ENCODE measurements at regions not wholly inside any gene's neighbourhood (a gene's known extent, or its start where the extent isn't known, plus 50 kb on each side); places are given as distances from the start of the nearest gene placed in this dataset.

GRCh38 chr4:154953691-154954090 is 172.6 kb downstream of the RBM46 start:
- TF ChIP-seq, protein P1, sequence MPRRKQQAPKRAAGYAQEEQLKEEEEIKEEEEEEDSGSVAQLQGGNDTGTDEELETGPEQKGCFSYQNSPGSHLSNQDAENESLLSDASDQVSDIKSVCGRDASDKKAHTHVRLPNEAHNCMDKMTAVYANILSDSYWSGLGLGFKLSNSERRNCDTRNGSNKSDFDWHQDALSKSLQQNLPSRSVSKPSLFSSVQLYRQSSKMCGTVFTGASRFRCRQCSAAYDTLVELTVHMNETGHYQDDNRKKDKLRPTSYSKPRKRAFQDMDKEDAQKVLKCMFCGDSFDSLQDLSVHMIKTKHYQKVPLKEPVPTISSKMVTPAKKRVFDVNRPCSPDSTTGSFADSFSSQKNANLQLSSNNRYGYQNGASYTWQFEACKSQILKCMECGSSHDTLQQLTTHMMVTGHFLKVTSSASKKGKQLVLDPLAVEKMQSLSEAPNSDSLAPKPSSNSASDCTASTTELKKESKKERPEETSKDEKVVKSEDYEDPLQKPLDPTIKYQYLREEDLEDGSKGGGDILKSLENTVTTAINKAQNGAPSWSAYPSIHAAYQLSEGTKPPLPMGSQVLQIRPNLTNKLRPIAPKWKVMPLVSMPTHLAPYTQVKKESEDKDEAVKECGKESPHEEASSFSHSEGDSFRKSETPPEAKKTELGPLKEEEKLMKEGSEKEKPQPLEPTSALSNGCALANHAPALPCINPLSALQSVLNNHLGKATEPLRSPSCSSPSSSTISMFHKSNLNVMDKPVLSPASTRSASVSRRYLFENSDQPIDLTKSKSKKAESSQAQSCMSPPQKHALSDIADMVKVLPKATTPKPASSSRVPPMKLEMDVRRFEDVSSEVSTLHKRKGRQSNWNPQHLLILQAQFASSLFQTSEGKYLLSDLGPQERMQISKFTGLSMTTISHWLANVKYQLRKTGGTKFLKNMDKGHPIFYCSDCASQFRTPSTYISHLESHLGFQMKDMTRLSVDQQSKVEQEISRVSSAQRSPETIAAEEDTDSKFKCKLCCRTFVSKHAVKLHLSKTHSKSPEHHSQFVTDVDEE (CRISPR knock-in tag; IDR thresholded peaks at IDR 0.05) = no peak
- TF ChIP-seq ZFP3 (CRISPR knock-in tag; IDR thresholded peaks at IDR 0.05) = no peak
- no peak for ATAC-seq

GRCh38 chr4:154954117-154954516 is 173.0 kb downstream of the RBM46 start:
- no peak for ATAC-seq
- no peak for TF ChIP-seq GLIS3 (CRISPR knock-in tag; IDR thresholded peaks at IDR 0.05)
- TF ChIP-seq POU6F1 (CRISPR knock-in tag; IDR thresholded peaks at IDR 0.05; ENCODE audit: borderline replicate concordance, low read depth) = no peak
- TF ChIP-seq CSDC2 (CRISPR knock-in tag; IDR thresholded peaks at IDR 0.05) = no peak
- no peak for TF ChIP-seq TOX (CRISPR knock-in tag; IDR thresholded peaks at IDR 0.05; ENCODE audit: borderline replicate concordance)

DNA sequence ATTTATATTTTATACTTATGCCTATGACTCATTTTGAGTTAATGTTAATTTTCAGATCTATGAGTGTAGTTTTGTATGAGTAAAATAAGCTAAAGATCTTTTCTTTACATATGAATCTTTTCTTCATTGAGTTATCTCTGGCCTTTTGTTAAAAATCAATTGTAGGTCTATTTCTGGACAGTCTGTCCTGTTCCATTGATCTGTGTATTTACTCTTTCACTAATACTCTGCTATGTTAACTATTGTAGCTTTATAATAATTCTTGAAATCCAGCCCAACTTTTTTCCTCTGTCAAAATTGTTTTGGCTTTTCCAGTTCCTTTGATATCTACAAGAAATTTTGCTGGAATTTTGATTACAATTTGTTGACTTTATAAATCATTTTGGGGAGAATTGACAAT is 177.0 kb downstream of the RBM46 start:
- no peak for ATAC-seq
- TF ChIP-seq ISL1 (CRISPR knock-in tag; IDR thresholded peaks at IDR 0.05) (no peak), CREB5 (CRISPR knock-in tag; IDR thresholded peaks at IDR 0.05; ENCODE audit: low read depth) (no peak), ZC3H10 (CRISPR knock-in tag; IDR thresholded peaks at IDR 0.05) (no peak), RARB (CRISPR knock-in tag; IDR thresholded peaks at IDR 0.05) (no peak), ZNF565 (CRISPR knock-in tag; conservative IDR thresholded peaks at IDR 0.05; ENCODE audit: low read depth) (no peak), PPARA (CRISPR knock-in tag; IDR thresholded peaks at IDR 0.05; ENCODE audit: borderline replicate concordance) (no peak), SNAI2 (CRISPR knock-in tag; IDR thresholded peaks at IDR 0.05) (no peak), OSR1 (CRISPR knock-in tag; IDR thresholded peaks at IDR 0.05) (no peak)

DNA sequence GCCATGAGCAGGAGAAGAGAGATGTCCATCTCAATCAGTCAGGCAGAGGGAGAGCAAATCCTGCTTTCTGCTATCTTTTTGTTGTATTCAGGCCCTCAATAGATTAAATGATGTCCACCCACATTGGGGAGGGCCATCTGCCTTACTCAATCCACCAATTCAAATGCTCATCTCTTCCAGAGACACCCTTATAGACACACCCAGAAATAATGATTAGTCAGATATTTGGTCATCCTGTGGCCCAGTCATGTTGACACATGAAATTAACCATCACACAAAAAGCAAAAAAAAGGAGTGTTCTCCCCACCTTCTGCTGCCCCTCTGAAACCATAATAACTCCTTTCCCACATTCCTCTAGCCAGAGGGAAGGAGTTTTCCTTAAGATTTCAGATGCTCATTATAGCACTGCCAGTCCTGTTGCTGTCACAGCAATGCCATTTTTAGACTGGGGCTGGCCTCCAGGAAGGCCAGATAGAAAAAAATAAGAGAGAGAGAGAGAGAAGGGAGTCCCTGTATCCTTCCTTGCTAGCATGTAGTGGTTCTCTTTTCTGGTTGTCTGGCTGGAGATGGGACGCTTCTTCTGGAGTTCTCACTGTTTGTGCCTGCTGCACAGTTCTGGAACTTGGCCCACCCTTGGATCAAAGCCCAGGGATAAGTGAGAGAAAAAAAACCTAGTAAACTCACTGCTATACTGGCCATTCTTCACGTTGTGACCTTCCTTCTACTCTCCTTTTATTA is 177.7 kb downstream of the RBM46 start:
- ATAC-seq = no peak
- TF ChIP-seq BACH2 (CRISPR knock-in tag; IDR thresholded peaks at IDR 0.05; ENCODE audit: borderline replicate concordance) (no peak), CREB5 (CRISPR knock-in tag; IDR thresholded peaks at IDR 0.05; ENCODE audit: low read depth) (no peak), ARNTL (CRISPR knock-in tag; IDR thresholded peaks at IDR 0.05; ENCODE audit: borderline replicate concordance, low read depth) (no peak), CSDC2 (CRISPR knock-in tag; IDR thresholded peaks at IDR 0.05) (no peak), ZC3H10 (CRISPR knock-in tag; IDR thresholded peaks at IDR 0.05) (no peak), PATZ1 (CRISPR knock-in tag; IDR thresholded peaks at IDR 0.05; ENCODE audit: borderline replicate concordance) (no peak), TCF4 (CRISPR knock-in tag; IDR thresholded peaks at IDR 0.05; ENCODE audit: borderline replicate concordance) (no peak), CSRNP3 (CRISPR knock-in tag; IDR thresholded peaks at IDR 0.05) (no peak), OSR1 (CRISPR knock-in tag; IDR thresholded peaks at IDR 0.05) (no peak), ZFP3 (CRISPR knock-in tag; IDR thresholded peaks at IDR 0.05) (no peak), ZFP30 (CRISPR knock-in tag; IDR thresholded peaks at IDR 0.05) (no peak), POU6F1 (CRISPR knock-in tag; IDR thresholded peaks at IDR 0.05; ENCODE audit: borderline replicate concordance, low read depth) (no peak)
- TF ChIP-seq, protein P1 (CRISPR knock-in tag; IDR thresholded peaks at IDR 0.05) = no peak

Measured in SK-N-SH treated with all-trans-retinoic acid at 6 μM for 48 hours (cell line).